ENCODE measurements at regions not wholly inside any gene's neighbourhood (a gene's known extent, or its start where the extent isn't known, plus 50 kb on each side); places are given as distances from the start of the nearest gene placed in this dataset.

GRCh38 chr14:82963756-82964155 is 1430.1 kb upstream of the SEL1L start:
- TF ChIP-seq CTCF (IDR thresholded peaks at IDR 0.05) (no peak), POLR2A (IDR thresholded peaks at IDR 0.05) (no peak)
